GM12872 (cell line): ENCODE measurements at regions not wholly inside any gene's neighbourhood (a gene's known extent, or its start where the extent isn't known, plus 50 kb on each side); places are given as distances from the start of the nearest gene placed in this dataset.

Source experiments
- CTCF ChIP-seq: IDR thresholded peaks from 3 replicates; pipeline ENCODE4 v1.5.1; 2011; ENCODE audit warnings: low read depth, mild to moderate bottlenecking, low read length, moderate library complexity; ENCODE audit not compliant: insufficient read depth

- TF ChIP-seq CTCF = no peak
Observed at GRCh38 chr5:98016771-98017170, 756.7 kb upstream of the RGMB start.

- TF ChIP-seq CTCF = peak; percentile 30; the same call in 2 of the 3 replicates
Observed at GRCh38 chr5:98030273-98030672, 743.2 kb upstream of the RGMB start.

- no peak for TF ChIP-seq CTCF
Observed at GRCh38 chr5:98031496-98031895, 742.0 kb upstream of the RGMB start.

- no peak for TF ChIP-seq CTCF
Observed at GRCh38 chr5:98031926-98032325, 741.5 kb upstream of the RGMB start.

DNA sequence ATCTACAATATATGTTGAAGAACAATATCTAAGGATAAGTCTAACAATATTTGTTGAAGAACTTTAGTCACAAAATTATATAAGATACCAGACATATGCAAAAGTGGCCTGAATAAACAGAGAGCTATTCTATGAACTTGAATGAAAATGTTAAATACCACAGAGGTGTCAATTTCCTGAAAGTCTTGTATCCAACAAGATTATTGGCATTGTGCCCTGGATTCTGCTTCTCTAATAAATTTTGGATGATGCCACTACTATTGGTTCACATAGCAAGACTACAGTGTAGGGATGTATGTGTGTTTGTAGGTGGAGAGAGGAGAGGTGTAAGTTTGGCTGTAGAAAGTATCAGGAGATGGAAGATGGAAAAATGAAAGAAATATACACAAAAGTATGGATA lies 731.8 kb upstream of the RGMB start:
- no peak for TF ChIP-seq CTCF

DNA sequence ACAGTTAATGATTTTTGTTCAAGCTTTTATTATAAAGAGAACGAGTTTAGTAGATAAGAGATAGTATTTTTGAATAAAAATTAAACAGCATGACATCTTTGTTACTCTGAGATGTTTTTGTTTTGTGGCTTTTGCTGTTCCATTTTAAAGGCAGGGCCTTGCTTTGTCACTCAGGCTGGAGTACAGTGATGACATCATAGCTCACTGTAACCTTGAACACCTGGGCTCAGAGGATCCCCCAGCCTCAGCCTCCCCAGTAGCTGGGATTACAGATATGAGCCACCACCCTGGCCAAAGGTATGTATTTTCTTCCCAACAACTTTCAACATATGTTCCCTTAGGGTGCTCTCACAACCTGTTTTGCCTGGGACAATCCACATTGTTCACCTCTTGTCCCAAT lies 730.9 kb upstream of the RGMB start:
- no peak for TF ChIP-seq CTCF

DNA sequence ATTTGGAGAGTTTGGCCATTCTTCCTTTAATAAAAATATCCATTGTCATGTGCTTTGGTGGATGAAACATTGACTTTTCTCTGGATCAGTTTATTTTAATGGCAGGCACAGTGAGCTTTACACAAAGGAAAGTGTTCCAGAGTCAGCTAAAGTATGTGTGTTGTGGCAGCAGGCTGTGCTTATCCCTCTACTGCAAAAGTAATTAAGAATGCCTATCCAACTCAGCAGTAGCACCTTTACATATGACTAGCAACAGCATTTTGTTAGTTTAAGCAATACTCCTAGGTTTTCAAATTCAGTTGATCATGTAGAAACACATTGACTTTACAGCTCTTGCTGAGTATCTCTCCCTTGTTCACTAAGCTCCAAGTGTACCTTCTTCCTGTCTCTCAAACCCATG lies 730.5 kb upstream of the RGMB start:
- TF ChIP-seq CTCF = no peak

DNA sequence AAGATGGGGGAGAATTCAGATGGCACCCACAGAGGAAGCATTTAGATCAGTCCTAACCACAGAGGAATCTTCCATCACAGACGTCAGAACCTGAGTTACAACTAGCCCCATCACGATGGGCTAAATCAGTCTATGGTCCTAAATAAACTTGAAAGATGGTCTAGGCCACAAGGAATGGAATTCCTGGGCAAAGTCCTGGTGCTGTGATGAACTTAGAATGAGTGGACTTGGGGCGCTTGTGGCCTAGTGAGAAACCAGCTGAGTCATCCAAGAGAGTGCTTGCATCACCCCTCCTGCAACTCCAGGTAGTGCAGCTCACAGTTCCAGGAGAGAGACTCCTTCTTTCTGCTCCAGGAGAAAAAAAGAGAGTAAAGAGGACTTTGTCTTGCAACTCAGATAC lies 722.9 kb upstream of the RGMB start:
- TF ChIP-seq CTCF = no peak
